Thyroid gland (tissue), 4 donors: ENCODE measurements at regions not wholly inside any gene's neighbourhood (a gene's known extent, or its start where the extent isn't known, plus 50 kb on each side); places are given as distances from the start of the nearest gene placed in this dataset.

Experiments
- DNase-seq, 2 donors: peaks; one replicate each; pipeline ENCODE4 v3.0.0-alpha.2; 2019
- H3K27ac ChIP-seq, 3 donors: fragments of 200-600 bp; sonication (generic); 1 replicate in 2 of 3; 2 replicates in 1 of 3; pipeline ENCODE4 v1.5.1; 2016 to 2019; ENCODE audit warnings: mild to moderate bottlenecking in 1 of 3, moderate library complexity in 1 of 3
- H3K27me3 ChIP-seq: fragments of 200-600 bp; sonication (generic); one replicate; pipeline ENCODE4 v1.5.1; 2019
- H3K36me3 ChIP-seq, 2 donors: fragments of 200-600 bp; sonication (generic); one replicate each; pipeline ENCODE4 v1.5.1; 2016 to 2019
- H3K4me1 ChIP-seq, 2 donors: fragments of 200-600 bp; sonication (generic); one replicate each; pipeline ENCODE4 v1.5.1; 2017 to 2019
- H3K4me3 ChIP-seq, 3 donors: fragments of 200-600 bp; sonication (generic); replicated peaks in 1 of 3; 1 replicate in 2 of 3; 2 replicates in 1 of 3; pipeline ENCODE4 v1.5.1; 2016; ENCODE audit warnings: mild to moderate bottlenecking in 1 of 3
- H3K9me3 ChIP-seq: fragments of 200-600 bp; sonication (generic); one replicate; pipeline ENCODE4 v1.5.1; 2017
- CTCF ChIP-seq, 6 experiments: fragments of 200-600 bp in 3 of 6; fragments of 450-650 bp in 3 of 6; sonication (generic) in 3 of 6; IDR thresholded peaks; one replicate each; pipeline ENCODE4 v1.5.1; 2016 to 2019; ENCODE audit warnings: antibody characterized with exemption in 6 of 6, mild to moderate bottlenecking in 2 of 6, inconsistent platforms in 1 of 6, moderate library complexity in 1 of 6
- POLR2A ChIP-seq, 2 donors: fragments of 450-650 bp; IDR thresholded peaks; one replicate each; pipeline ENCODE4 v1.6.1; 2017; ENCODE audit warnings: antibody characterized with exemption in 2 of 2, mild to moderate bottlenecking in 2 of 2, moderate library complexity in 1 of 2
- WGBS, 2 donors: methylation state at CpG; one replicate each; pipeline ENCODE4 v1.1.5; 2017; 5-methylcytosine and 5-hydroxymethylcytosine counted together
- intact Hi-C: fragments of 100-400 bp; cut with DNase I; formaldehyde crosslinking; loops from one replicate; pipeline ENCODE4 v1.15.1; 2023

- no peaks in the 10 kb centered on the region for H3K4me1 ChIP-seq
- no peaks in the 10 kb centered on the region for H3K36me3 ChIP-seq
- WGBS, 2 donors = 88 to 93% methylated on average over 2 of the region's 2 CpGs
- intact Hi-C loops = no loop called here
- H3K27ac ChIP-seq = no peak overlapping the region
- no peaks in the 10 kb centered on the region for H3K27me3 ChIP-seq
- H3K4me3 ChIP-seq = no peak overlapping the region
- TF ChIP-seq POLR2A (IDR thresholded peaks at IDR 0.05) = no peak
- TF ChIP-seq CTCF (IDR thresholded peaks at IDR 0.05) = no peak
- DNase-seq = no peak
- H3K9me3 ChIP-seq = no peaks in the 10 kb centered on the region
Observed at GRCh38 chr4:10343656-10344055, 113.6 kb downstream of the ZNF518B start.

GRCh38 chr4:10342866-10343265 is 114.4 kb downstream of the ZNF518B start:
- no peak overlapping the region for H3K4me3 ChIP-seq
- no peak for DNase-seq
- H3K27ac ChIP-seq = no peak overlapping the region
- no peak for TF ChIP-seq CTCF (IDR thresholded peaks at IDR 0.05)
- TF ChIP-seq POLR2A (IDR thresholded peaks at IDR 0.05) = no peak
- H3K27me3 ChIP-seq = no peaks in the 10 kb centered on the region
- H3K4me1 ChIP-seq = no peaks in the 10 kb centered on the region
- intact Hi-C loops = no loop called here
- H3K9me3 ChIP-seq = no peaks in the 10 kb centered on the region
- WGBS, 2 donors = 34 to 50% methylated on average over 2 of the region's 2 CpGs
- H3K36me3 ChIP-seq = no peaks in the 10 kb centered on the region

- Histone ChIP-seq H3K36me3 (no peaks in the 10 kb centered on the region), H3K4me1 (no peaks in the 10 kb centered on the region), H3K9me3 (no peaks in the 10 kb centered on the region), H3K27ac (no peak overlapping the region), H3K4me3 (no peak overlapping the region), H3K27me3 (no peaks in the 10 kb centered on the region)
- no peak for TF ChIP-seq POLR2A (IDR thresholded peaks at IDR 0.05)
- TF ChIP-seq CTCF (IDR thresholded peaks at IDR 0.05) = no peak
- no peak for DNase-seq
- 88 to 94% methylated on average over 4 of the region's 4 CpGs for WGBS, 2 donors
- intact Hi-C loops = no loop called here
Observed at GRCh38 chr4:10336471-10336870, 120.8 kb downstream of the ZNF518B start.

GRCh38 chr4:10335050-10335449 is 122.2 kb downstream of the ZNF518B start:
- Histone ChIP-seq H3K4me3 (no peak overlapping the region), H3K9me3 (no peaks in the 10 kb centered on the region), H3K27ac (no peak overlapping the region), H3K27me3 (no peaks in the 10 kb centered on the region), H3K36me3 (no peaks in the 10 kb centered on the region), H3K4me1 (no peaks in the 10 kb centered on the region)
- intact Hi-C loops = no loop called here
- no peak for DNase-seq
- TF ChIP-seq POLR2A (IDR thresholded peaks at IDR 0.05) (no peak), CTCF (IDR thresholded peaks at IDR 0.05) (no peak)
- WGBS, 2 donors = 73 to 74% methylated on average over 8 of the region's 8 CpGs

GRCh38 chr4:10334506-10335028 is 122.7 kb downstream of the ZNF518B start:
- no peaks in the 10 kb centered on the region for H3K9me3 ChIP-seq
- no peaks in the 10 kb centered on the region for H3K27me3 ChIP-seq
- no peak overlapping the region for H3K27ac ChIP-seq
- intact Hi-C loops = no loop called here
- no peak for TF ChIP-seq CTCF (IDR thresholded peaks at IDR 0.05)
- TF ChIP-seq POLR2A (IDR thresholded peaks at IDR 0.05) = no peak
- no peaks in the 10 kb centered on the region for H3K36me3 ChIP-seq
- DNase-seq = no peak
- H3K4me3 ChIP-seq = no peak overlapping the region
- WGBS, 2 donors = 85 to 86% methylated on average over 3 of the region's 3 CpGs
- H3K4me1 ChIP-seq = no peaks in the 10 kb centered on the region
